ENCODE measurements at regions not wholly inside any gene's neighbourhood (a gene's known extent, or its start where the extent isn't known, plus 50 kb on each side); places are given as distances from the start of the nearest gene placed in this dataset.

DNA sequence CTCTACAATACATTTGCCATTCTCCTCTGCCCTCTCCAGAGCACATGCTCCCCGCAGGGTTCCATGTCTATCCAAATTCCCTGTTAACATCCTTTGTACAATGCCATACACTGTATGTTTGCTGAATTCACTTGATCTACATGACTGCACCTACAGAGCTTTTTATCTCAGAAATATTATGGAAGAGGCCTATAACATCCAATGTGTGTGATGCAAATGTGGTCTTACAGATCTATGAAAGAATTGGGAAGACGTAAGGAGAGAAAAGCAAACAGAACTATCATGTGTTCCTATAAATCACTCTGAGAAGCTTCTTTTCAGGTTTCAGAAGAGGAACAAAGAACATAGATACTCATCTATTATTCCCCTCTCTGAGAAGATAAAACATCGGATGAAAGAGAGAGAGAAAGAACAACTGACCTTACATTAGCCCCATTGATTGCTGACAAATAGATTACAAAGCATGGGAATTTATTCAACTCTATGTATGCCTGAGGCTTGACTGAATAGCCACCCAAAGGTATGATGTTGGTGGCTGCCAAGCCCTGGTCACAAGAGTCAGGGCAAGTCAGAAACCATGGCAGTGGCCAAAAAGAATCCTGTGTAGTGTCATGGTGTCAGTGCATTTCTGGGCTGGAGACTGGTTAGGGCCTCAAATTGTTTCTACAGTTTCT is 425.2 kb downstream of the FOXO1 start:
- POLR2A ChIA-PET: no interaction called here
- Histone ChIP-seq H3K4me3 (ENCODE audit: low read depth, low read length) (no peak overlapping the region), H3K36me3 (ENCODE audit: control insufficient read depth, insufficient read depth, low read length) (no peaks in the 10 kb centered on the region), H3K27me3 (ENCODE audit: control insufficient read depth, insufficient read depth, low read length) (0 out of 2 replicates have a peak, but pooled peaks cover 1% of the 10 kb centered on the region)
- TF ChIP-seq CTCF (IDR thresholded peaks at IDR 0.05; ENCODE audit: insufficient read depth, low read depth, low read length): no peak
- DNase-seq (ENCODE audit: low read depth): no peak
- CTCF ChIA-PET: no interaction called here

DNA sequence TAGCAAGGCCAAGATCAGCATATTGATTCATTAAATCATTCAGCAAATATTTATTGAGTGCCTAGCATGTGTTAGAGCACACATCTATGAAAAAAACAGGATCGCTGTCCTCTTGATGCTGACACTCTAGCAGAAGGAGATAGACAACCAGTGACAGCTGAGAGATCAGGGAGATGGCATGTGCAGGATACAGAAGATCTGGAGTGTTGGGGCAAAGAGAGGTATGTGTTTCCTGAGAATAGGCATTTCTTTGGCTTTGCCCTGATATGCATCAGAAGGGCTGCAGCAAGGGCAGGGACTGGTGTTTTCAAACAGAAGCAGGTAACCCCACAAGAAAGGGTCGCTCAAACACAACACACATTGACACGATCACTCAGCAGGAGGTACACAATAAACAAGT is 423.4 kb downstream of the FOXO1 start:
- ChIA-PET POLR2A (no interaction called here), CTCF (no interaction called here)
- H3K36me3 ChIP-seq (ENCODE audit: control insufficient read depth, insufficient read depth, low read length): no peaks in the 10 kb centered on the region

DNA sequence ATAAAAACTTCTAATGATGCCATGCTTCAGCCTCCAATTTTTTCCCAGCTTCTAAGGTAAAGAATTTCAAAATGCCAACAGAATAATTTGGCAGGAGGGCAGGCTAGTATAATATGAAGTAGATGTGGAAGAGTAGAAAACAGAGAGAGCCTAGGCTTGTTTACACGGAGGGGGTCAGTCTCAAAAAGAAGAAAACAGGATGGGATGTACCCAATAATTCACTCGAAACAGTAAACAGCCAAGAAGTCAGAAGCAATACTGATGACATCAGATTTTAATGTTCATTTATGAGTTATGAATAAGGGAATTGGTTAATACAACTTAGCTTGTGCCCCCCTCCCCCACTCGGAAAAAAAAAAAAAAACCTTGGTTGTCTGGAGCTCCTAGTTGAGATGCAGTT is 422.5 kb downstream of the FOXO1 start:
- H3K27me3 ChIP-seq (ENCODE audit: control insufficient read depth, insufficient read depth, low read length): 0 out of 2 replicates have a peak, but pooled peaks cover 1% of the 10 kb centered on the region
- no peaks in the 10 kb centered on the region for H3K36me3 ChIP-seq (ENCODE audit: control insufficient read depth, insufficient read depth, low read length)
- POLR2A ChIA-PET: interaction anchor here (0.7 kb wide), 1 partner anchor 11 kb away, joined by 17 read pairs; no protein-coding TSS in a partner anchor
- CTCF ChIA-PET: no interaction called here
- no peak overlapping the region for H3K4me3 ChIP-seq (ENCODE audit: low read depth, low read length)
- no peak for TF ChIP-seq CTCF (IDR thresholded peaks at IDR 0.05; ENCODE audit: insufficient read depth, low read depth, low read length)
- DNase-seq (ENCODE audit: low read depth): no peak

More for the DNA sequence above, 423.4 kb downstream of the FOXO1 start:
- no peak for TF ChIP-seq CTCF (IDR thresholded peaks at IDR 0.05; ENCODE audit: insufficient read depth, low read depth, low read length)
- Histone ChIP-seq H3K27me3 (ENCODE audit: control insufficient read depth, insufficient read depth, low read length) (0 out of 2 replicates have a peak, but pooled peaks cover 1% of the 10 kb centered on the region), H3K4me3 (ENCODE audit: low read depth, low read length) (no peak overlapping the region)
- no peak for DNase-seq (ENCODE audit: low read depth)

GRCh38 chr13:40245567-40245966 is 420.9 kb downstream of the FOXO1 start:
- Histone ChIP-seq H3K4me3 (ENCODE audit: low read depth, low read length) (no peak overlapping the region), H3K36me3 (ENCODE audit: control insufficient read depth, insufficient read depth, low read length) (no peaks in the 10 kb centered on the region), H3K27me3 (ENCODE audit: control insufficient read depth, insufficient read depth, low read length) (0 out of 2 replicates have a peak, but pooled peaks cover 1% of the 10 kb centered on the region)
- POLR2A ChIA-PET: no interaction called here
- CTCF ChIA-PET: no interaction called here
- DNase-seq (ENCODE audit: low read depth): no peak
- TF ChIP-seq CTCF (IDR thresholded peaks at IDR 0.05; ENCODE audit: insufficient read depth, low read depth, low read length): no peak

DNA sequence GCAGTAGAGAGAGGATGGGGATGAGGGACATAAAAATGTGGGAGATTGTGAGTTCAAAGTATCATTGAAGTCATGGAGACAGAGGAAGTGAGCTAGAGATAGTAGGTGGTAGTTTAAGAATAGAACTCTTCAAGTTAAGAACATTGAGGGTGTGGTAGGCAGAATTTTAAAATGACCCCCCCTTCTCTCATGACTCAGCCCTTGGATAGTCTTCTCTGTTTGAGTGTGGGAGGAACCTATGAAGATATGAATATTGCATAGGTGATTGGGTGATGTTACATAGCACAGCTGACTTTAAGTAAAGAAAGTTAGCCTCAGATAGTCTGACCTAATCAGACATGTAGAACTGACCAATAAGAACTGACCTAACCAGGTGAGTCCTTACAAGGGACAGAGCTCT is 418.6 kb downstream of the FOXO1 start:
- no peaks in the 10 kb centered on the region for H3K36me3 ChIP-seq (ENCODE audit: control insufficient read depth, insufficient read depth, low read length)
- ChIA-PET CTCF (interaction anchor here (1.0 kb wide), 1 partner anchor 481 kb away, joined by 3 read pairs; no protein-coding TSS in a partner anchor), POLR2A (no interaction called here)
- no peak for TF ChIP-seq CTCF (IDR thresholded peaks at IDR 0.05; ENCODE audit: insufficient read depth, low read depth, low read length)
- no peak overlapping the region for H3K4me3 ChIP-seq (ENCODE audit: low read depth, low read length)
- DNase-seq (ENCODE audit: low read depth): no peak
- H3K27me3 ChIP-seq (ENCODE audit: control insufficient read depth, insufficient read depth, low read length): 0 out of 2 replicates have a peak, but pooled peaks cover 1% of the 10 kb centered on the region
